Epithelial cell of proximal tubule (primary cell): ENCODE measurements at regions not wholly inside any gene's neighbourhood (a gene's known extent, or its start where the extent isn't known, plus 50 kb on each side); places are given as distances from the start of the nearest gene placed in this dataset.

Experiments used
- DNase-seq: peaks from one replicate; pipeline ENCODE4 v3.0.0-alpha.2; 2011; ENCODE audit warnings: low read depth
- H3K4me3 ChIP-seq: 2 replicates; pipeline ENCODE4 v1.5.1; 2011; ENCODE audit warnings: low read depth, mild to moderate bottlenecking, low read length
- CTCF ChIP-seq: conservative IDR thresholded peaks from 2 replicates; pipeline ENCODE4 v1.5.1; 2012; ENCODE audit warnings: low read depth, mild to moderate bottlenecking, low read length

GRCh38 chr21:36626791-36627190, 72.1 kb upstream of the SIM2 start:
- no peak for TF ChIP-seq CTCF
- no peak for DNase-seq
- H3K4me3 ChIP-seq, result no peak overlapping the region

GRCh38 chr21:36627242-36627641, 71.7 kb upstream of the SIM2 start:
- TF ChIP-seq CTCF, result no peak
- peak; percentile 22 for DNase-seq

GRCh38 chr21:36628106-36628505, 70.8 kb upstream of the SIM2 start:
- no peak overlapping the region for H3K4me3 ChIP-seq
- DNase-seq, result no peak
- TF ChIP-seq CTCF, result no peak

More at GRCh38 chr21:36627242-36627641, 71.7 kb upstream of the SIM2 start:
- no peak overlapping the region for H3K4me3 ChIP-seq

DNA sequence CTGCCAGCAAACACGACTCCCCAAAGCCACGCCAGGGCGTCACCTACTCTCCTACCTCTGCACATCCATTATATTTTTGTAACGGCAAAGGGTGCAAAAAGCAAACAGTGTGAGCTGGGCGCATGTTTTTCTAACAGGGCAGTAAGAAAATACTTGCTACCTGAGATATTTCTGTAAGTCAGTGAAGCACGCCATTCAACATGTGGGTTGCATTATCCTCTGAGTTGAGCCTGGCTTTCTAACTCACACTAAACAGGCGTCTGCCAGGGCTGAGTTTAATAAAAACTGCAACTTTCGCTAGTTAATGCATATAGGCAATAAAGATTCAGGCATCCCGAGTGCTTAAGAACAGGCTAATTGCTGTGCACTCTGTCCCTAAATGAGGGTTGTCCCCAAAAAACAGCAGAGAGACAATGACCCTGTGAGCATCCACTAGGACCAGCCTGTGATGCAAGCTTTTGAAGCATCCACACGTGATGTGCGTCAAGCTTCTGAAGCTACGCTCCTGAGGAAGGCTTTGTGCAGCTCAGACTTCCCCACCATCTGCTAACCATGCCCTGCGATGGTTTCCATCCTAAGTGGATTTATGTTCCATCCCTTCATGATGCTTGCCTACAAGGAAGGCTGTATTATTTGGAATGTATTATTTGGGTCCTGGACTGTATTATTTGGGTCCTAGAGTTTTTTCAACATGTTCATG, 70.0 kb upstream of the SIM2 start:
- no peak for TF ChIP-seq CTCF
- no peak overlapping the region for H3K4me3 ChIP-seq
- no peak for DNase-seq

GRCh38 chr21:36630485-36631206, 68.3 kb upstream of the SIM2 start:
- peak; percentile 82 for TF ChIP-seq CTCF
- H3K4me3 ChIP-seq, result no peak overlapping the region
- no peak for DNase-seq

DNA sequence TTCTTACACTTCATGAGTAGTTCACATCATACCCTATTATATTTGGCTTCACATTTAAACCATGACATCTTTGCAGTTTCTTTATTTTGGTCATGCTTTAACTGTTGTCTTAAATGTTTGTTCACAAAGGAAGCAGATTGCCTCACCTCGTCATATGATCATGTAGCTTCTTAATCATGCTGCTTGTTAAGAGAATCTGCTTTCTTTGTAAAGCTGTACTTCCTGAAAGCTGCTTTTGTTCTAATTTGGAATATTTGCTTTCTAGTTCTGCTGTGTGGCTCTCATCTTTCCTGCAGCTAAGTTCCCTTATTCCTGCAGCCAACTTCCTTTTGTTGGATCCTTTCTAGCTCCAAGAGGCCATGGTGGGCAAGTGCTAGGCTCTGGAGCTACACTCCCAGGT, 62.9 kb upstream of the SIM2 start:
- no peak overlapping the region for H3K4me3 ChIP-seq
- no peak for DNase-seq
- TF ChIP-seq CTCF, result no peak
